B cell (primary cell): ENCODE measurements at regions not wholly inside any gene's neighbourhood (a gene's known extent, or its start where the extent isn't known, plus 50 kb on each side); places are given as distances from the start of the nearest gene placed in this dataset.

Source experiments
- CTCF ChIP-seq: fragments of 200-600 bp; IDR thresholded peaks from one replicate; pipeline ENCODE4 v1.8.0; 2022; ENCODE audit warnings: antibody characterized with exemption, mild to moderate bottlenecking
- EZH2 ChIP-seq: IDR thresholded peaks from 2 replicates; pipeline ENCODE4 v1.6.1; 2012; ENCODE audit warnings: borderline replicate concordance, low read depth, mild to moderate bottlenecking, moderate library complexity, low read length; ENCODE audit not compliant: insufficient read depth, poor library complexity, severe bottlenecking

GRCh38 chr2:168304024-168304681 lies 56.8 kb upstream of the STK39 start:
- TF ChIP-seq CTCF (no peak), EZH2 (no peak)
